Tibial nerve (tissue), 3 donors: ENCODE measurements at regions not wholly inside any gene's neighbourhood (a gene's known extent, or its start where the extent isn't known, plus 50 kb on each side); places are given as distances from the start of the nearest gene placed in this dataset.

Experiments used
- CTCF ChIP-seq, 5 experiments: fragments of 200-600 bp in 3 of 5; fragments of 450-650 bp in 2 of 5; sonication (generic) in 3 of 5; IDR thresholded peaks; one replicate each; pipeline ENCODE4 v1.5.1; 2016 to 2019; ENCODE audit warnings: antibody characterized with exemption in 5 of 5, mild to moderate bottlenecking in 3 of 5, moderate library complexity in 2 of 5
- POLR2A ChIP-seq, 2 donors: fragments of 450-650 bp; IDR thresholded peaks; one replicate each; pipeline ENCODE4 v1.6.1; 2017; ENCODE audit warnings: antibody characterized with exemption in 2 of 2, mild to moderate bottlenecking in 2 of 2, moderate library complexity in 2 of 2

DNA sequence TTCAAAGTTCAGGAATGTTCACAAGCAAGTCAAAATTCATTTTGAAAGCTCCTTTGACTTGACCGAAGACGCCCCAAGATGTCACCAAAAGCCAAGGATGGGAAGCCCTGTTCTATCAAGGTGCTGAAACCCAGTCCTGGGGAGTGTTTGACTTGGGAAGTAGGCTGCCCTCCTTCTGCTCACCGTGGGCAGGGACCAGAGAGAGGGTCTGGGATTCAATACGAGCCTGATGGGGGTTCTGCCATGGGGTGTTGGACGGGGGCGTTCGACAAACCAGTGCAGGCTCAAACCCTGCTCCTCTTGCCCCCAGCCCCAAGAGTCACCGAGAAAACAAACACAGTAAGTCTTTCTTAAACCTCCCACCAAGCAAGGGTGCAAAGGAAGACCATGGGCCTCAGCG, 150.1 kb upstream of the DIO3 start:
- TF ChIP-seq CTCF (IDR thresholded peaks at IDR 0.05) (no peak), POLR2A (IDR thresholded peaks at IDR 0.05) (no peak)
